Heart right ventricle (tissue), 16 donors: ENCODE measurements at regions not wholly inside any gene's neighbourhood (a gene's known extent, or its start where the extent isn't known, plus 50 kb on each side); places are given as distances from the start of the nearest gene placed in this dataset.

Source experiments
- ATAC-seq, 8 donors: fragments of 200-7000 bp; cut with Tn5 transposase; one replicate each; pipeline ENCODE4 v1.9.1; 2020; ENCODE audit warnings: mild to moderate bottlenecking in 8 of 8, moderate library complexity in 8 of 8, moderate number of reproducible peaks in 1 of 8
- DNase-seq, 2 donors: peaks; one replicate each; pipeline ENCODE4 v3.0.0-alpha.2; 2020
- H3K27ac ChIP-seq, 10 donors: fragments of 200-600 bp; sonication (generic) in 2 of 10; one replicate each; pipeline versions ENCODE4 v1.5.0 to v1.8.0; 2020 to 2022; ENCODE audit warnings: mild to moderate bottlenecking in 3 of 10
- H3K27me3 ChIP-seq, 7 donors: fragments of 200-600 bp; one replicate each; pipeline ENCODE4 v1.8.0; 2021 to 2022; ENCODE audit warnings: mild to moderate bottlenecking in 2 of 7
- H3K36me3 ChIP-seq, 9 donors: fragments of 200-600 bp; sonication (generic) in 1 of 9; one replicate each; pipeline versions ENCODE4 v1.5.0 to v1.8.0; 2020 to 2022; ENCODE audit warnings: mild to moderate bottlenecking in 2 of 9
- H3K4me1 ChIP-seq, 9 donors: fragments of 200-600 bp; sonication (generic) in 1 of 9; one replicate each; pipeline versions ENCODE4 v1.5.0 to v1.8.0; 2020 to 2022; ENCODE audit warnings: mild to moderate bottlenecking in 4 of 9
- H3K4me3 ChIP-seq, 10 donors: fragments of 200-600 bp; sonication (generic) in 2 of 10; one replicate each; pipeline versions ENCODE4 v1.5.0 to v1.8.0; 2020 to 2022; ENCODE audit warnings: mild to moderate bottlenecking in 7 of 10, moderate library complexity in 2 of 10
- H3K9me3 ChIP-seq, 11 donors: fragments of 200-600 bp in 10 of 11; sonication (generic) in 2 of 11; one replicate each; pipeline versions ENCODE4 v1.5.0 to v1.8.0; 2013 to 2022; ENCODE audit warnings: mild to moderate bottlenecking in 2 of 11, control low read depth in 1 of 11, moderate library complexity in 1 of 11
- WGBS, 2 donors: extraction: QIAGEN DNeasy Blood & Tissue Kit; methylation state at CpG; one replicate each; pipeline ENCODE4 v1.1.7; 2013; ENCODE audit warnings: inconsistent platforms in 1 of 2; 5-methylcytosine and 5-hydroxymethylcytosine counted together
- intact Hi-C, 10 donors: fragments of 100-400 bp; cut with DNase I; formaldehyde crosslinking; loops; one replicate each; pipeline versions ENCODE4 v1.11.1 to v1.14.2; 2022
- TF ChIP-seq, protein P1 (sequence below), 9 donors: fragments of 200-600 bp; sonication (generic) in 2 of 9; IDR thresholded peaks; one replicate each; pipeline versions ENCODE4 v1.5.0 to v1.8.0; 2021 to 2022; ENCODE audit warnings: antibody characterized with exemption in 9 of 9, mild to moderate bottlenecking in 5 of 9, moderate library complexity in 1 of 9
- donor health status: Arrhythmogenic right ventricular cardiomyopathy.
- donor health status: ischemic (EF 13 %, LVEDD 7.1; RV severe dilation, severe dysfunction).
- donor health status: healthy with polysubstance abuse.
- donor health status: DM: no; HTN: yes; CAD: no.
- donor health status: DM: no; HTN: no; CAD: no.
- donor health status: ischemic (EF 25% LVEDD 6.9; RV normal size, moderate dysfunction).
- donor health status: ischemic (EF 25% LVEDD 5.7; RV mildly dilated, moderate dysfunction).
- donor health status: healthy.
- donor health status: DM: yes; HTN: yes; CAD: no.
- donor health status: Ischemic cardiomyopathy.
- donor health status: ischemic (EF 35%, LVEDD 5.7; RV mildly dilated, moderate dysfunction).
- donor health status: nonischemic (EF 11% LVEDD 7.7; RV severe dilation, severe dysfunction).
- donor health status: DM: yes; HTN: yes; CAD: no.
- donor health status: PGD.
- donor health status: ischemic (EF 29% LVEDD 5.4; RV normal size, mild dysfunction).
- donor health status: nonischemic (EF 23%, LVEDD 6.1; RV moderate dilation, normal function).

DNA sequence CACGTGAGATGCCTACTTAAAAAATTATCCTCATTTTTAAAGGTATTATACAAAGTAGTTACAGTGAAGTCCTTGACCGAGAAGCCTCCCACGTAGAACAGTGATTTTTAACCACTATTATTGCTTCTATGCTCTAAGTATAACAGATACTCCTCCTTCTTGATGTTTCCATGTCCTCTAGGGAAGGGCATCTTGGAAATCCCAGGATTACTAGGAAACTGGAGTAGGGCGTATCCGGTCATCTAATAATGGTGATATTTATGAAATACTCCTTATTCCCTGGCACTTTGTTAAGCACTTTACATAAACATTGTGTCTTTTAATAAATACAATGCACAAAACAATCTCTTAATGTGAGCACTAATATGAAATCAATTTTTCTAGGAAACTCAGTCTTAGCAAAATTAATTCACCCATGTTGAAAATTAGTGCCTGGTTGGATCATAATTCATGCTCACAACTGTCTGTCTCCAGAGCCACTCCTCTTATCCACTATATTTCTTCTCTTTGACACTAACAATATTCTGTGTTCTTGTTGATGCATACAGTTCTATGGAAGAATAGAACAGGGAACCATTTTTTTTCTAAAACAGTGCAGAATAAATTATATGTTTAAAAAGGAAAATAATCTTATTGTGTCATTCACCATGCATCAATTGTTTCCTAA lies 128.6 kb upstream of the SEMA3E start:
- H3K27me3 ChIP-seq, result no peaks in the 10 kb centered on the region
- no peak overlapping the region for H3K27ac ChIP-seq
- no peak overlapping the region for H3K4me3 ChIP-seq
- no peak for ATAC-seq
- no peak for DNase-seq
- TF ChIP-seq, protein P1, sequence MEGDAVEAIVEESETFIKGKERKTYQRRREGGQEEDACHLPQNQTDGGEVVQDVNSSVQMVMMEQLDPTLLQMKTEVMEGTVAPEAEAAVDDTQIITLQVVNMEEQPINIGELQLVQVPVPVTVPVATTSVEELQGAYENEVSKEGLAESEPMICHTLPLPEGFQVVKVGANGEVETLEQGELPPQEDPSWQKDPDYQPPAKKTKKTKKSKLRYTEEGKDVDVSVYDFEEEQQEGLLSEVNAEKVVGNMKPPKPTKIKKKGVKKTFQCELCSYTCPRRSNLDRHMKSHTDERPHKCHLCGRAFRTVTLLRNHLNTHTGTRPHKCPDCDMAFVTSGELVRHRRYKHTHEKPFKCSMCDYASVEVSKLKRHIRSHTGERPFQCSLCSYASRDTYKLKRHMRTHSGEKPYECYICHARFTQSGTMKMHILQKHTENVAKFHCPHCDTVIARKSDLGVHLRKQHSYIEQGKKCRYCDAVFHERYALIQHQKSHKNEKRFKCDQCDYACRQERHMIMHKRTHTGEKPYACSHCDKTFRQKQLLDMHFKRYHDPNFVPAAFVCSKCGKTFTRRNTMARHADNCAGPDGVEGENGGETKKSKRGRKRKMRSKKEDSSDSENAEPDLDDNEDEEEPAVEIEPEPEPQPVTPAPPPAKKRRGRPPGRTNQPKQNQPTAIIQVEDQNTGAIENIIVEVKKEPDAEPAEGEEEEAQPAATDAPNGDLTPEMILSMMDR (IDR thresholded peaks at IDR 0.05), result no peak
- H3K36me3 ChIP-seq, result no peaks in the 10 kb centered on the region
- H3K4me1 ChIP-seq, result no peaks in the 10 kb centered on the region
- intact Hi-C loops, result no loop called here
- 86% methylated on average over 5 of the region's 5 CpGs for WGBS, 2 donors
- no peaks in the 10 kb centered on the region for H3K9me3 ChIP-seq

DNA sequence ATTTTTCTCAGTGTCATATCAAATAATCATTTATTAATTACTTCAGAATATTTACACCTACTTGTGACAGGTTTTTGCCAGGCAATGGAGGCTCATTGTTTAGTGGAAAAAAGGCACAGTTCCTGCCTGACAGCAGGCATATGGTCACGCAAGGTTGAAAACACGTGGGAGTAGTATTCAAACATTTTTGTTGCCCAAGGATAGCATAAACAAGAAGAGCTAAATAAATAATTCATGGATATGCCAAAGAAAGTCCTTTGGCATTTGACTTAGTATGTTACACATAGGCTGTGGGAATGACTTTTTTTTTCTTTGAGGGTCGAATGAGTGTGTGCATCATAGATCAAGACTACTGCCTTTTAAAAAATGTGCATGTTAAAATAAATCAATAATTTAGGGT lies 120.5 kb upstream of the SEMA3E start:
- Histone ChIP-seq H3K27me3 (no peaks in the 10 kb centered on the region), H3K9me3 (no peaks in the 10 kb centered on the region), H3K36me3 (no peaks in the 10 kb centered on the region), H3K27ac (no peak overlapping the region), H3K4me1 (no peaks in the 10 kb centered on the region), H3K4me3 (no peak overlapping the region)
- ATAC-seq (no peak), DNase-seq (no peak)
- WGBS, 2 donors, result 74 to 83% methylated on average over 3 of the region's 3 CpGs
- TF ChIP-seq, protein P1 (IDR thresholded peaks at IDR 0.05), result no peak
- intact Hi-C loops, result no loop called here

DNA sequence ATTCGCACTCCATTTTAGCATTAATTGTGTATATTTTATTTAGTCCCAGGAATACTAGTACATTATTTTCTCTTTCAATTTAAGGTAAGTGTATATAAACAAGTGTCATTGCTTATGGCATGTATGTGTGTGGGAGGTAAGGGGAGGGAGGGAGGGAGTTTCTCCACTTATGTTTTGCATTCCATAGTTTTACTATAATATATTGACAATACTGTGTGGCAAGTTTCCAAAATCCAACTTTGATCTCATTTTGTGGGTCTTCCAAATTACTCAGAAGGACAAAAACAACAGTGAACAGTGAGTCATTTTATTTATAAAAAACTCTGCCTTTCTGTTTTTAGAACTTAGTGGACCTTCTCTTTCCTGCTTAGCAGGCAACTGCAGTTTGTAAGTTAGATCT lies 102.3 kb upstream of the SEMA3E start:
- no peak for DNase-seq
- TF ChIP-seq, protein P1 (IDR thresholded peaks at IDR 0.05), result no peak
- Histone ChIP-seq H3K36me3 (no peaks in the 10 kb centered on the region), H3K9me3 (peaks cover 0 to 15% (median 0%) of the 10 kb centered on the region in 11 donors), H3K4me3 (no peak overlapping the region), H3K27ac (no peak overlapping the region), H3K27me3 (no peaks in the 10 kb centered on the region), H3K4me1 (no peaks in the 10 kb centered on the region)
- intact Hi-C loops, result no loop called here
- ATAC-seq, result no peak
- WGBS, 2 donors, result 95% methylated on average over 1 of the region's 1 CpG

DNA sequence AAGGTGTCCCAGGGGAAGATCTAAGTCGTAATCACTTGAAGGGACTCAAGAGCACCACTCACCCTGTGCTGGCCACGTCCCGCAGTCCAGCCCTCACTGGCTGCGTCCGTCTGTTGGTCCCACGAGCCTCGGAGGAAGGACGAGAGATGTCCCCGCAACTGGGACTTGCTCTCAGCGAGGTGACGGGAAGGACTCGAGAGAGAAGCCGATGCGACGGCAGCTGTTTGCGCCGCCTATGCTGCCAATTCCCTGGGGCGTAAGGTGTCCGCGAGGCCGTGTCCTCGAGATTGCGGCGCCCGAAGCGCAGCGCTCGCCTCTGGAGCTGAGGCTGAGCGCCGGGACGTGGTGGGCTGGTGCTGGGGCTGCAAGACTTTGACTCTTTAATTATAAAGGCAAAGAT lies 100.6 kb upstream of the SEMA3E start:
- H3K9me3 ChIP-seq, result peaks cover 0 to 13% (median 0%) of the 10 kb centered on the region in 11 donors
- H3K36me3 ChIP-seq, result no peaks in the 10 kb centered on the region
- no peak overlapping the region for H3K4me3 ChIP-seq
- no peaks in the 10 kb centered on the region for H3K4me1 ChIP-seq
- intact Hi-C loops, result no loop called here
- DNase-seq, result no peak
- TF ChIP-seq, protein P1 (IDR thresholded peaks at IDR 0.05), result no peak
- 87 to 96% methylated on average over 31 of the region's 31 CpGs for WGBS, 2 donors
- H3K27me3 ChIP-seq, result no peaks in the 10 kb centered on the region
- no peak for ATAC-seq
- H3K27ac ChIP-seq, result no peak overlapping the region
